ENCODE measurements at regions not wholly inside any gene's neighbourhood (a gene's known extent, or its start where the extent isn't known, plus 50 kb on each side); places are given as distances from the start of the nearest gene placed in this dataset.

DNA sequence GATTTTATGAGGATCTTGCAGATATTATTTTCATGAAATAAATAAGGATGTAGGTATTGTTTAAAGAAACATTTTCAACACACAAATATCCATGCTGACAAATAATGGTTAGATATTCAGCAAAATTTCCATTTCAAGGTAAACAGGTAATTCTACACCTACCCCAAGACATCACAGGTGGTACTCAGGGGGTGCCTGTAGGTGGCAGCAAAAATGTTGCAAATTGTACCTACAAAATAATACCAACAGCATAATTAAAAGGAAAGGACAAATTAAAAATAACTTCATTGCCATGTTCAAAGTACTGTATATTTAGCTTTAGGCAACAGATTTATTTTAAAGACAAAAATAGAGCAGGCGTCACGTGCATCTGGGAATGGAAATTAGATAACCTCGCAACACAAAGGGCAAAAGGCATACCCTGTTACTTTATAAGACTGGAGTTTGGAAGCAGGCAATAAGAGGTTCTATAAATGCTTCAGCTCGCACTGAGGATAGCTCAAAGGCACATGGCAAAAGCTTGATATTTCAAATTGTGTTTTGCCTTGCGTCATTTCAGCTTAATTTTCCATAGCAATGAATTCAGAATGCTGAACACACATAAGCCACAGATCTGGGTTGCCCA lies 630.5 kb downstream of the TDRD15 start:
- TF ChIP-seq CTCF (IDR thresholded peaks at IDR 0.05): no peak
- TF ChIP-seq POLR2A (IDR thresholded peaks at IDR 0.05): no peak

Data from vagina (tissue), 2 donors.